ENCODE measurements at regions not wholly inside any gene's neighbourhood (a gene's known extent, or its start where the extent isn't known, plus 50 kb on each side); places are given as distances from the start of the nearest gene placed in this dataset.

GRCh38 chr9:24721621-24722020 is 175.9 kb upstream of the IZUMO3 start:
- TF ChIP-seq CTCF (IDR thresholded peaks at IDR 0.05) (no peak), POLR2A (IDR thresholded peaks at IDR 0.05) (no peak)

Data from Peyer's patch (tissue), 4 donors.